ENCODE measurements at regions not wholly inside any gene's neighbourhood (a gene's known extent, or its start where the extent isn't known, plus 50 kb on each side); places are given as distances from the start of the nearest gene placed in this dataset.

- Histone ChIP-seq H3K9ac (ENCODE audit: low read length) (no peak overlapping the region), H3K27ac (ENCODE audit: low read length) (no peak overlapping the region), H3K4me2 (ENCODE audit: low read depth, low read length) (no peak overlapping the region), H3K4me1 (ENCODE audit: low read length) (no peaks in the 10 kb centered on the region), H3K36me3 (replicated peaks; ENCODE audit: insufficient read depth, low read length) (no peaks in the 10 kb centered on the region), H3K79me2 (ENCODE audit: low read length) (no peaks in the 10 kb centered on the region), H3K27me3 (replicated peaks; ENCODE audit: insufficient read depth, low read length) (no peaks in the 10 kb centered on the region), H4K20me1 (ENCODE audit: insufficient read depth, low read length) (no peaks in the 10 kb centered on the region), H3F3A (ENCODE audit: insufficient read depth, low read length) (no peaks in the 10 kb centered on the region), H3K9me2 (replicated peaks; ENCODE audit: insufficient read depth, low read length) (no peaks in the 10 kb centered on the region), H2AFZ (ENCODE audit: low read length) (no peak overlapping the region), H3K4me3 (ENCODE audit: low read length) (no peak overlapping the region), H3K9me3 (replicated peaks; ENCODE audit: insufficient read depth, low read length) (no peaks in the 10 kb centered on the region)
- no peak for DNase-seq
- TF ChIP-seq EZH2 (optimal IDR thresholded peaks at IDR 0.05; ENCODE audit: low read depth, low read length) = no peak
- TF ChIP-seq CTCF (IDR thresholded peaks at IDR 0.05; ENCODE audit: low read length) = no peak
- TF ChIP-seq EZH2phosphoT487 (IDR thresholded peaks at IDR 0.05; ENCODE audit: low read length) = no peak
Measured at GRCh38 chr18:33871363-33872025, 293.5 kb downstream of the ASXL3 start.

- no peak overlapping the region for H3K27ac ChIP-seq (ENCODE audit: low read length)
- H3K4me3 ChIP-seq (ENCODE audit: low read length) = no peak overlapping the region
- H2AFZ ChIP-seq (ENCODE audit: low read length) = no peak overlapping the region
- H3K4me1 ChIP-seq (ENCODE audit: low read length) = no peaks in the 10 kb centered on the region
- no peaks in the 10 kb centered on the region for H3K27me3 ChIP-seq (replicated peaks; ENCODE audit: insufficient read depth, low read length)
- TF ChIP-seq EZH2phosphoT487 (IDR thresholded peaks at IDR 0.05; ENCODE audit: low read length) (no peak), EZH2 (optimal IDR thresholded peaks at IDR 0.05; ENCODE audit: low read depth, low read length) (no peak), CTCF (IDR thresholded peaks at IDR 0.05; ENCODE audit: low read length) (no peak)
- DNase-seq = no peak
- no peak overlapping the region for H3K4me2 ChIP-seq (ENCODE audit: low read depth, low read length)
- H3K9ac ChIP-seq (ENCODE audit: low read length) = no peak overlapping the region
- no peaks in the 10 kb centered on the region for H3K79me2 ChIP-seq (ENCODE audit: low read length)
- no peaks in the 10 kb centered on the region for H3K9me2 ChIP-seq (replicated peaks; ENCODE audit: insufficient read depth, low read length)
- no peaks in the 10 kb centered on the region for H3K9me3 ChIP-seq (replicated peaks; ENCODE audit: insufficient read depth, low read length)
- no peaks in the 10 kb centered on the region for H3K36me3 ChIP-seq (replicated peaks; ENCODE audit: insufficient read depth, low read length)
- H3F3A ChIP-seq (ENCODE audit: insufficient read depth, low read length) = no peaks in the 10 kb centered on the region
- H4K20me1 ChIP-seq (ENCODE audit: insufficient read depth, low read length) = no peaks in the 10 kb centered on the region
Measured at GRCh38 chr18:33870059-33870458, 292.0 kb downstream of the ASXL3 start.

- Histone ChIP-seq H3K9me2 (replicated peaks; ENCODE audit: insufficient read depth, low read length) (no peaks in the 10 kb centered on the region), H2AFZ (ENCODE audit: low read length) (no peak overlapping the region), H3K9me3 (replicated peaks; ENCODE audit: insufficient read depth, low read length) (no peaks in the 10 kb centered on the region), H3K4me1 (ENCODE audit: low read length) (no peaks in the 10 kb centered on the region), H3K4me3 (ENCODE audit: low read length) (no peak overlapping the region), H3K4me2 (ENCODE audit: low read depth, low read length) (no peak overlapping the region), H4K20me1 (ENCODE audit: insufficient read depth, low read length) (no peaks in the 10 kb centered on the region), H3K79me2 (ENCODE audit: low read length) (no peaks in the 10 kb centered on the region), H3K27me3 (replicated peaks; ENCODE audit: insufficient read depth, low read length) (no peaks in the 10 kb centered on the region), H3K9ac (ENCODE audit: low read length) (no peak overlapping the region), H3K36me3 (replicated peaks; ENCODE audit: insufficient read depth, low read length) (no peaks in the 10 kb centered on the region), H3K27ac (ENCODE audit: low read length) (no peak overlapping the region), H3F3A (ENCODE audit: insufficient read depth, low read length) (no peaks in the 10 kb centered on the region)
- no peak for TF ChIP-seq CTCF (IDR thresholded peaks at IDR 0.05; ENCODE audit: low read length)
- no peak for TF ChIP-seq EZH2 (optimal IDR thresholded peaks at IDR 0.05; ENCODE audit: low read depth, low read length)
- TF ChIP-seq EZH2phosphoT487 (IDR thresholded peaks at IDR 0.05; ENCODE audit: low read length) = no peak
- DNase-seq = no peak
Measured at GRCh38 chr18:33866386-33866785, 288.4 kb downstream of the ASXL3 start.
